Inferior parietal cortex (tissue), 1 donor: ENCODE measurements at regions not wholly inside any gene's neighbourhood (a gene's known extent, or its start where the extent isn't known, plus 50 kb on each side); places are given as distances from the start of the nearest gene placed in this dataset.

Source experiments
- DNase-seq: peaks from one replicate; pipeline ENCODE4 v3.0.0-alpha.2; 2016; ENCODE audit errors: extremely low spot score

DNA sequence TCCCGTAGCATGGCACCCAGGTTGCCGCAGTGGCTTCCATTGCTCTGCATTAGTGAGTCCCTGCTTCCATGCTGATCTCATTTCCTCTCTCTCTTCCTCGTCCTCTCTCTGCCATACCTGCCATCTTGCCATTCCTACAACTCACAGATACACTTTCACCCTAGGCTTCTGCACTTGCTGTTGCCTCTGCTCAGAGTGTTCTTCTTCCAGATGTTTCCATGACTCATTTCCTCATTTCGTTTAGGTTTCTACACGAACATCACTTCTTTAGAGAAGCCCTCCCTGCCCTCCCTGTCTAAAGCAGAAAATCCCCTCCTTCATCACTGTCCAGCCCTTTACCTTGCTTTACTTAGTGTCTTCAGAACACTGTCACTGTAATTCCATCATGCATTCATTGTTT, 115.2 kb upstream of the WWC1 start:
- no peak for DNase-seq

DNA sequence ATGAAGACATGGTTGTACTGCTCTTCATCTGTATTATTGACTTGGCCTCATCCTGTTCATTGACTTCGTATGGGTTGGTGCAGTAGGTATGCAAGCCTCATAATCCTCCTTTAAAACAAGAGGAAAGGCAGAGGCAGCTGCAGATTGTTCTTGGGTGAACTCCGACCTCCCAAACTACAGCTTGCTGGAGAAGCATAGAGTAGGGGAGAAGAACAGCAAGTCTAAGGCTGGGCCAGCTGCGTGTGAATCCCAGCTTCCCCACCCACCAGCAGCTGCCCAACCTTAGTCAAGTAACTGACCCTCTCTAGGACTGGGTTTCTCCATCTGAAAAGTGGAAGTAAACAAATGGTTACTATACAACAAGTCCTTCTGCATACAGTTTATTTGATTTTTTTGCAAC, 114.5 kb upstream of the WWC1 start:
- DNase-seq, result no peak

DNA sequence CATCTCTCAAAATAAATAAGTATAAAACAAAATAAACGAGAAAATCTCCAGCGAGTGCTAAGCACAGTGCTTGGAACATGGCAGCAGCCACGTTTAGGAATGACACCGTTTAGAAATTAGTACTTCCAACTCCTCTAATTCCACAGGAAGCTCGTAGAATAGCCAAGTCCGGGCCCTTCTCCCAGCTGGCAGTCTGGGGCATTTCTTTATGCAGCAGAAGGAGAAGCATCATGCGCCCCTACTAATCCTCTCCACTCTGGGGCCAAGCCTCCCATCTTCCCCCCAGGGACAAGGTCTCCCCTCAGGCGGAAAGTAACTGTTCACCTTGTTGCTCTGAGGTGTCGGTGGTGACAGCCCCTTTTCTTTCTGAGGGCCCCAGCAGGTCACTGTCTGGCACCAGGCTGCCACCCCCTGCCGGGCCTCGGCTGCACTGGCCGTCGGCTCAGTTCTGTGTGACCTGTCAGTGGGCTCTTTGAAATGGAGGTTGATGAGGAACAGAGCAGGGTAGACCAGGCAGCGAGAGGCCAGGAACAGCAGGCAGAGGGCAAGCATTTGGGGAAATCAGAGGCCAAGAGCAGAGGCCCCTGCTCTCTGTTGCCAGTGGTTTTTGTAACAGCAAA, 113.5 kb upstream of the WWC1 start:
- no peak for DNase-seq

DNA sequence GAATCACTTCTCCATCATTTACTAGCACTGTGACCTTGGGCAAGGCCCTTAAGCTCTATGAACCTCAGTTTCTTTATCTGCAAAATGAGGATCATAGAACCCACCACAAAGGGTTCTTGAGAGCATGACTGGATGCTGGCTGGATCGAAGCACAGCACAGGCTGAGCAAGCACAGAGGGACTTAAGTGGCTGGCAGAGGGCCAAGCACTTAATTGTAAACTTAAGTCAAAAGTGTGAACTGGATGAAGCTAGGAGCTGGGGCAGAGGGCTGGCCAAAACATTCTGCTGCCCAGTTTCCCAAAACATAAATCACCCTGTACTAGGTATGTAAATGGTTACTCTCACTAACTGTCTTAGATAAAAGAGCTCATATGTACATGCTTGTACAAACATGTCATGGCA, 112.3 kb upstream of the WWC1 start:
- no peak for DNase-seq

DNA sequence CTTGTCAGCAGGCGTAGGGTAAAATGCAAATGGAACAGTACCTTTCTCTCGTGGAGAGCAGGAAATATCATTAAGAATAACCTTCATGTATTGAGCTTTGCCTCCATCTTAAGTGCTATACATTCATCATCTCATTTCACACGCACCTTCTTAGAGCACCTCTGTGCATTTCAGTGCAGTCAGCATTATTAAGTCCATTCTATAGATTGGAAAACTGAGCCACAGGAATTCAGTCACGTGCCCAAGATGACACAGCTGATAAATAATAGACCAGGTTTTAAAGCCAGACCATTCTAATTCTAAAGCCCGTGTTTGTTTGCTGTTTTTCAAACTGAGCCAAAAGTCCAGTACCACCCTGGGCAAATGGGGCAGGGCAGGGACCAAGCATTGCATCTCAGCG, 109.2 kb upstream of the WWC1 start:
- DNase-seq, result no peak

DNA sequence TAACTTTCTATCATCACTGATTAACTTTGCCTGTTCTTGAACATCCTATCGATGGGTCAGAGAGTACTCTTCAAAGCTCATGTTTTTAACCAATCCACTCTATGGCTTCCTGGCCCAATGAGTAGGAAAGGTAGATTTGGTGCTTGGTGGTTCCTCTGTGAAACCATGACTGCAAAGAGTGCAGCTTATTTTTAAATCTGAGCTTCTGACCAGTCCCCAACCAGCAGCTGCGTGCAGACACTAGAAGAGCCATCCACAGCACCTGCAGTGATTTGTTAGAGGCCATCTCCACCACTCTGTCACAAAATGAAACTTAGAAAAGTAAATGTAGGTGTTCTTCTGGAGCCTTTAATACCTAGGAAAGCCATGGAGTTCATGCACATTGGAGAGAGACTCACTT, 107.3 kb upstream of the WWC1 start:
- no peak for DNase-seq

DNA sequence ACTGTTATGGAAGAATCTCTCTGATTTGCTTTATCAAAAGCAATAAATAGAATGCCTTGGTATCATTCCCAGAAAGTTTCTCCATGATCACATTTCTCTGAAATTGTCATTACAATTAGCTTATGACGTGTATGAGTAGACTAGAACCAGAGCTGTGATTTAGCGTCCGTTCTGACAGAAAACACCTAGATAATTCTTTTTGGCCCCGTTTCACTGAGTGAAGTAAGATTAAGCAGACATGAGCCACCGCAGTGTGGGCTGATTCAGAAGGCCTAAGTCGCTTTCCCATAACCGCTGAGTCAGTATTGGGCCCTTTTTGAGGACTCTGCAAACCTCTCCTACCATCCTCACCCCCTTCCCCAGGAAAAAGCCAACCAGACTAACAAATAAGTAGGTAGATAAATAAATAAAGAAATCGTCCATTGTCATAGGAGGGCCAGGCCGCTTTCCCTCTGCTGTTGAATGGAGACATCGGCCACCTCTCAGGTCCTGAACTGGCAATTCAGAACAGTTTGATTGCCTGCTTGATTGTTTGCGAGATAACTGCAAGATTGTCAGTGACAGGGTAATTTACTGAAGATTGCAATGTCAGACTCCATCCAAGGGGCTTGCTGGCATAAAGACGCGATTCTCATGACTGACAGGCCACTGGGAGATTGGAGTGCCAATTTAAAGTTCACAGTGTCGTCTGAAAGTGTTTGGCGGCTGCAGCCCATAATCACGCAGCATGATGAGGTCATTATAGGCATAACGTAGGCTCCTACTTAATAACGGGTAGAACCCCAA, 105.0 kb upstream of the WWC1 start:
- no peak for DNase-seq

DNA sequence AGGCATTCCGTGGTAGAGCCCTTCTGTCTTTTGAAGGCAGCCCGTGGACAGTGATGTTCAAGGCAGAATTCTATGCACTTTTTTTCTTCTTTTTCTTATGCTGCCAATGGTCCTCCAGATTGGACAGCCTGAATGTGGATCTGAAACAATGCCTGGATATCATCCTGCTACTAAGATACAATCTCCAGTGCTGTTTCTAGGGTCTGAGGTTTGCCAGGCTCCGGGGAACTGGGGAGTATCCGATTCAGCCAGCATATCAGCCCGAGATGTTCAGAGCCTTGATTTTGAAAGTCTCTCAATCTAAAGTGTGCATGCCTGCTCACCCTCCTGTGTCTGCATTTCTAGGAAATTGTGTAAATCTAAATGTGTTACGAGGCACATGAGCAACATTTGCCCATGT, 103.8 kb upstream of the WWC1 start:
- DNase-seq, result no peak

DNA sequence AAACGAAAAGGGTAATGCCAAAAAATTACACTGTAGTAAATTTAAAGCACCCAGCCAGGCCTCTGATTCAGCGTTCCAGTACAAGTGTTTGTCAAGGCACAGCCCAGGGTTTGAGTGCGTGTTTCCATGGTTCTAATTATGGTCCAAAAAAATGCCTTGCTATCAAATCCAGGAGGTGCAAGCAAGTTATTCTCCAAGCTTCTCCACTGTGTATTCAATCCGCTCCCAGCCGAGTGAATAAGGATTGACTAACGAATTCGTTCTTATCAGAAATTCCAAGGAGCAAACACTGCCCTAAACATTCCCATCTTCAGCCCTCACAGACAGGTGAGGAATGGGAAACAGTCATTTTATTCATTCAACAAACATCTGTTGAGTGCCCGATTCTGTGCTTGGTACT, 103.3 kb upstream of the WWC1 start:
- DNase-seq, result no peak

DNA sequence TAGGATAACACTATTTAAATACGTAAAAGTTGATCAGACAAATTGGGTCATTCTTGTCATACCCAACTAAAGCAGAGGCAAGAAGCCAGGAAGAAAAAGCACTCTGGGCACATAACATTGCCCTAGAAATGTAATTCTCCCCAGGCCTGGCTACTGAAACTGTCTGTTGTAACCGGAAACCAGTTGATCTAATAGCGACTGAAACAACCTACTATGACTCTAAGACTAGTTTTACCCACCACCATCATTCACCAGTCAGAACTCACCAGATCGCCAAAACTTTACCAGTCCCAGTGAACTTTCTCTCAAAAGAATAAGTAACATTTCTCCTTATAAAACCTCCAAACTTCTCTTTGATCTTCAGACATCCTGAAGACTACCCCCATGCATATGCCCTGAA, 99.3 kb upstream of the WWC1 start:
- DNase-seq, result no peak

DNA sequence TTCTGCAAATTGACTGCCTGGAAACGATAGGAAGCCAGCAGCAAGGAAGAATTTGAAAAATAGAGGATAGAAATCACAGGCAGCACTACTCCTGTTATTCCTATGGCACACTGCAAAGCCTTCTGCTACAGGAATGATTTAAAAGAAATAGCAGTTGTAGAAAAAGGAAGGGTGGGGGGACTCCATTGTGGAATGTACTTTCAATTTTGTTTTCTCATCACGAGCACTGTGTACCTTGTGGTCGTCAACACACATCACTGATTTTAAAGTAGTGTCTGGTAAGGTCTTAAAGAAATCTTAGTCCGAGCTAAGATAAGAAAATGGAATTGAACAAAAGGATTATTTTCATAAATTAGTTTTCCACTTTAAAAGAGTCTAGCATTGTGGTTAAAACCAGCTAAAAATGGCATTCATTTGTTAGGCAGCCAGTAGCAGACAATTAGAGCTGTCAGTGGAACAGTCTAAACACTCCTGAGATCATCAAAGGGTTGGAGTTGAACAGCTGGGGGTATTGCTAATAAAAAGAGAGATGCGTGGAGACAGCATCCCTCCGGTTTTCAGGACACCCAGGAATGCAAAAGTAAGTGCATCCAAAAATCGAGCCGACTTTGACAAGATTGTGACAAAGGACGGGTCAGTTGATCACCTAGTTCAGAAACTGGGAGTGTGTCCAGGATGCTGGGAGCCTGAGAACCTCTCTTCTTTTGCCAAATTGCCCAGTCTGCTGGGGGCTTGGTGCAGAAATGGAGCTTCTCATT, 97.8 kb upstream of the WWC1 start:
- no peak for DNase-seq

DNA sequence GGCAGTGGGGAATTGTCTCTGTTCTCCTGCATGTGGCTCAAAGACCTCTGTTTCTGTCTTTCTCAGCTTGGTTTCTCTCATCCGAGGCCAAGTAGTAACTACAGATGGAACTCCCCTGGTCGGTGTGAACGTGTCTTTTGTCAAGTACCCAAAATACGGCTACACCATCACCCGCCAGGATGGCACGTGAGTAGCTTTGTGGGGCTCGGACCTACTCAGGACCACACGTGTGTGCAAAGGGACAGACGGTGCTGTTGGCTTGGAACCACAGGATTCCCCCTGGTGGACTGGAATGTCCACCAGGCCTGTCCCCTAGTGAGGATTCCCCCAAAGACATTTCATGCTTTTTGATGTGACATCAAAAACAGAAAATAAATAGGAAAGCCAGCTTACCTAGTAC, 96.3 kb upstream of the WWC1 start:
- no peak for DNase-seq

DNA sequence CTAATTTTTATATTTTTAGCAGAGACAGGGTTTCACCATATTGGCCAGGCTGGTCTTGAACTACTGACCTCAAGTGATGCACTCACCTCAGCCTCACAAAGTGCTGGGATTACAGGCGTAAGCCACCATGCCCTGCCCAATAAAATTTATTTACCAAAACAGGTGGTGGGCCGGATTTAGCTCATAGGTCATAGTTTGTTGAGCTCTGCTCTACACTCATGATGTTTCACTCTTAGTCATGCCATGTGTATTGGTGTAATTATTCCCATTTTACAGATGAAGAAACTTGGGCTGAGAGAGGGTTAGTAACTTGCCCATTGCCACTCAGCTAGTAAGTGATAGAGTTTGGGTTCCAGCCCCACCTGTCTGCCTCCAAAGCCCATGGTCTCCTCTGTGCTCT, 93.1 kb upstream of the WWC1 start:
- no peak for DNase-seq

DNA sequence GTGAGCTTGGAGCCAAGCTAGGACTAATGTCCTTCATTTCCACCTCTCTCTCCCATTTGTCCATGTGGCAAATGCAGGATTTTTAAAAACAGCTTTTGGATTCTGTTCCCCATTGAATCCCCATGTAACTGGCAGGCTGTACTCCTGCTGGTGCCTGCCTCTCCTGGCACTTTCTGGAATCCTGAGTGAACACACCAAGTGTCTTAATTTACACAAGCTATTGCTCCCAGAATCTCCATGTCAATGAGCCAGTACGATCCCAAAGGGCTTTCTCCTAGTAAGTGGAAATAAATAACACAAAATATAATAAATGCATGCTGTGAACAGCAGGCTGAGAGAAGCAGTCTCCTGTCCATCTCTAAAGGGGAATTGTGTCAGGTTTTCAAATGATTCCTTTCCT, 88.4 kb upstream of the WWC1 start:
- DNase-seq, result no peak

DNA sequence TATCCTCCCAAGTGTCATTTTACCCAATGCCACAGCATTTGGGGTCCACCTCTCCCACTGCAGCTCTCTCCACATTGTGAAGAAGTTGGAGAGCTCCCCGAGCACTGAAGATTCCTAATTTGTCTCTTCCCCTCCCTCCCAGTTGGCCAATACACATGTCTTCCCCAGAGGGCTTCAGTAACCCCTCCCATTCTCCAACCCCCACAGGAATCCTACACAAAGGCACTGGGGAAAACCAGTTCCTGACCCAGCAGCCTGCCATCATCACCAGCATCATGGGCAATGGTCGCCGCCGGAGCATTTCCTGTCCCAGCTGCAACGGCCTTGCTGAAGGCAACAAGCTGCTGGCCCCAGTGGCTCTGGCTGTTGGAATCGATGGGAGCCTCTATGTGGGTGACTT, 87.3 kb upstream of the WWC1 start:
- no peak for DNase-seq

DNA sequence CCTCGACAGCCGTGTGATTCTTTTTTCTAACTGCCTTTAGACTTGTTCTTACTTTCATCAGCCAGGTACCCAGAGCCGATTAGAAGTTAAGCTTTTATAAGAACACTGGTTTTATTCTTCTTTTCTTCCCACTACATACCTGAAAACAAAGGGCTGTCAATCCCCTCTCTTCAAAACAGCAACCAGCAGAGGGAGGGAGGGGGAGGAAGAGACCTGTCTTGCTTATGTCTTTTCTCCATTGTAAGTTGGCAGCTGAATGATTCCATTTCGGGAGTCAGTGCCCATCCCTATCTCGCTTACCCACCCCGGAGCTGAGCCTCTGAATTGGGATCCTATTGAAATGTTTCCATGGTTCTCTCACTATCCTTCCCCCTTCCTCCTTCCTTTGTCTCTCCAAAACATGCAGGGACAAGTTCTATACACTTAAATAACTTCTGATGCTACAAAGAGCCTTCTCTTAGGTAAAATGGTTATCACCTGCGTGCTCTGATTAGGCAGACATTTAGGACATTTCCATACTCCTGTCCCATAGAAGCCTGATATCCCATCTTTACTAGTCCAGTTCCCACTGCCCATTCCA, 83.9 kb upstream of the WWC1 start:
- no peak for DNase-seq

DNA sequence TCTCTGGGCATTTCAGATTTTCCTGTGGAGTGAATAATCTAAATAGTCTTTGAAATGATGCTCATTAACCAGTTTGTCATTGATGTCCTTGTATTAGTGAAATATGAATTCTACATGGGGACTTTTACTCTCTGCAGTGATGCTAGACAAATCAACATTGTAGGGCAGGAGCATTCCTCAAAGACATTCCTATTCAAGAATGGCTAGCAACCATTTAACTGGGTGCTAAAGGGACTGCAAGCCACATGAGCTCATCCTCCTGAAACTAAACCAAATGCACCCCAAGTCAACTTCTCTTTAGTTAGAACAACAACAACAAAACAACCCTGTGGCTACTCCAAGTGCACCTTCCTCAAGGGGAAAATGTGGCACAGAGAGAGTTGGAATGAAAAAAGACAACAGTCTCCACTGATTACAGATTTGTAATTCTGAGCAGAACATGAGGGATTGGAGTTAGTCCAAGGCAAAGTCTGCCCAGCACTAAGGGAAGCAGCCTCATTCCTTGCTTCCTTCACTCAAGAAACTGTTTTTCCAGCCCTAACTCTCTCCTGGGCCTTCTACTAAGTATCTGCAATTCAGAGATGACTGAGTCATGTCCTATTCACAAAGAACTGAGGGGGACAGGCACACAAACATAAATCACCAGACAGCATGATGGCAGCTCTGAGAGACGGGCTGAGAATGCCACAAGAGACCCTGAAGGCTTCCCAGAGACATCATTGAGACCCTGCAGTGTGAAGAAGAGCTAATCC, 82.0 kb upstream of the WWC1 start:
- DNase-seq, result no peak

DNA sequence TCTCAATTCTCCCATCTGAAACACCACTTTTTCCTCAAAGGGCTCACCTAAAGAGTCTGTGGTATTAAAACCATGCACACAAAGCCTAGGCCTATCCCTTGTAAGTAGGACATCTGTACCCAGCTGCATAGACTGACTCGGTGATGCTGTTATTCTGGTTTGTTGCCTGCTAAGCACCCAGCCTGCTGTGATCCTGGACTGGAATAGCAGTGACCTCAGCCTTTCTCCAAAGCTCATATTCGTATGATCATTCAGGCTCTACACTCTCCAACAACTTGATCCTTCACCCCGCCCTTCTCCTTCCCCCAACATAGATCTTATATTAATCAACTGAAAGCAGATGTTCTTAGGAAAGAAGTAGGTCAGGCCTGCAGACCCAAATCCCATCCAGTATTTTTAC, 81.4 kb upstream of the WWC1 start:
- DNase-seq, result no peak

DNA sequence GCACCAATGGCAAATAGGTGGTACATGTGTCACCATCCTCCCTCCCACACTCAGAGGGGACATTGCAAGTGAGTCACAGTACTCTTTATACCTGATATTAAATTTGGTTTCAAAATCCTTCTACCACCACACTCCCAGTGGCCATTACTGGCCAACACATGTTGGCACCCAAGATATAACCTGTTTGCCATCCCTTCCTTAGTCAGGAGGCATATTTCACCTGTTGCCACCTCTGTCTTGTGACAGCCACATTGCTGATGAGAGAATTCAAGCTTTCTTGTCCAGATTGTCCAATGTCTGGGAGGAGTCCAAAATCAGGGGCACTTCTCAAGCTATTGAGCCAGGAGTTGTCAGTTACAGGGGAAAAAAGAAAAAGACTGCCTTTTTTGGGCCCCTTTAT, 80.2 kb upstream of the WWC1 start:
- DNase-seq, result no peak

DNA sequence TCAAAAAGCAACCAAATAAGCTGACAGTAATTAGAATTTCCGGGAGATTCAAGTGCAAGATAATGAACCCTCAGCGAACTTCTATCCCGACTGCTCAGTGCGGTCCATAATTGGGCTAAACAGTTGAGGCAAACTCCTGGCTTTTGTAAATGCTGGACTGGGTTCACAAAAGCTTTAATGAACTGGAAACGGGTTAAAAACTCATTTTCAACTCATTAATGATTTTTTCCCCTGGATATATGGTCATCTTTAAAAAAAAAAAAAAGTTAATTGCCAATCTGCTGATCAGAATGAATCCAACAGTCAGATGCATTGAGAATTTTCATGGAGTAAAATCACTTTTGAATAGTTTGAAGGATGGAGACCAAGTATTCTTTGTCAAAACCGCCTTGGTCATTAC, 79.5 kb upstream of the WWC1 start:
- DNase-seq, result no peak

DNA sequence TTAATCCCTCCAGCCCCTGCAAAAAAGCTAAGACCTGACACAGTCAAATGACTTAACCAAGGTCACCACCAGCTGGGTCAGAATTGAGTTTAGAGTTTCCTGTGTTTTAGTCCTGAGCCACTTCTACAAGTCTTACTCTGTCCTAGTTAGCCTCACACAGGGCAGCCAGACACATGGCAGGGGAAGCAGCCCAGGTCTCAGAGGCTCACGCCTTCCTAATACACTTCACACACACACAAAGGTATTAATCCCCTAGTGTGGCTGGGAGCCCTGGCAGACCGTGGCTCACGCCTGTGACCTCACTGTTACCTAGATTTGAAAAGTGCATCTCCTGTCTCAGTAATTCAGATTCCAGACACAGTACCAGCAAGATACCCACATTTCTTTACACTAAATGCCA, 77.4 kb upstream of the WWC1 start:
- DNase-seq, result no peak

DNA sequence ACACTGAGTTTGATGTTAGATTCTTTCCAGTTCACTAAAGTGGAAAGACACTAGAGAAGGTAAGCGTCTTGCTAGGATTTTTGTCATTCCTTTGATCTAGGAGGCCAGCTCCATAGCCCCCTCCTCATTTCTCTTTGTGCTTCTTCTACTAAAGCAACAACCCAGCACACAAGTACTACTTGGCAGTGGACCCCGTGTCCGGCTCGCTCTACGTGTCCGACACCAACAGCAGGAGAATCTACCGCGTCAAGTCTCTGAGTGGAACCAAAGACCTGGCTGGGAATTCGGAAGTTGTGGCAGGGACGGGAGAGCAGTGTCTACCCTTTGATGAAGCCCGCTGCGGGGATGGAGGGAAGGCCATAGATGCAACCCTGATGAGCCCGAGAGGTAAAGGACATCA, 76.6 kb upstream of the WWC1 start:
- DNase-seq, result no peak
